ENCODE measurements at regions not wholly inside any gene's neighbourhood (a gene's known extent, or its start where the extent isn't known, plus 50 kb on each side); places are given as distances from the start of the nearest gene placed in this dataset.

- DNase-seq, result no peak
Measured at GRCh38 chr4:100130964-100131363, 59.3 kb downstream of the DDIT4L start.

- no peak for DNase-seq
Measured at GRCh38 chr4:100130491-100130890, 59.8 kb downstream of the DDIT4L start.

- no peak for DNase-seq
Measured at GRCh38 chr4:100129774-100130173, 60.5 kb downstream of the DDIT4L start.

GRCh38 chr4:100128338-100128737, 61.9 kb downstream of the DDIT4L start:
- no peak for DNase-seq

GRCh38 chr4:100124715-100125114, 65.6 kb downstream of the DDIT4L start:
- DNase-seq, result no peak

GRCh38 chr4:100118181-100118580, 72.1 kb downstream of the DDIT4L start:
- DNase-seq, result no peak

GRCh38 chr4:100117750-100118149, 72.5 kb downstream of the DDIT4L start:
- DNase-seq, result no peak

GRCh38 chr4:100114909-100115308, 75.4 kb downstream of the DDIT4L start:
- no peak for DNase-seq

GRCh38 chr4:100113732-100114131, 76.5 kb downstream of the DDIT4L start:
- no peak for DNase-seq

GRCh38 chr4:100113096-100113495, 77.2 kb downstream of the DDIT4L start:
- no peak for DNase-seq

- DNase-seq, result no peak
Measured at GRCh38 chr4:100109921-100110320, 80.3 kb downstream of the DDIT4L start.

GRCh38 chr4:100108869-100109268, 81.4 kb downstream of the DDIT4L start:
- no peak for DNase-seq

- DNase-seq, result peak; percentile 21
Measured at GRCh38 chr4:100106982-100107381, 83.3 kb downstream of the DDIT4L start.

GRCh38 chr4:100103671-100104070, 86.6 kb downstream of the DDIT4L start:
- DNase-seq, result no peak

- peak; percentile 14 for DNase-seq
Measured at GRCh38 chr4:100100985-100101384, 89.3 kb downstream of the DDIT4L start.

- DNase-seq, result no peak
Measured at GRCh38 chr4:100099746-100100145, 90.5 kb downstream of the DDIT4L start.

GRCh38 chr4:100098681-100099080, 91.6 kb downstream of the DDIT4L start:
- DNase-seq, result no peak

- DNase-seq, result no peak
Measured at GRCh38 chr4:100098011-100098545, 92.2 kb downstream of the DDIT4L start.

- peak; percentile 80 for DNase-seq
Measured at GRCh38 chr4:100095729-100096595, 94.3 kb downstream of the DDIT4L start.

- peak; percentile 95 for DNase-seq
Measured at GRCh38 chr4:100093091-100093866, 97.0 kb downstream of the DDIT4L start.

- no peak for DNase-seq
Measured at GRCh38 chr4:100087743-100088142, 102.5 kb downstream of the DDIT4L start.

GRCh38 chr4:100086766-100087431, 103.4 kb downstream of the DDIT4L start:
- no peak for DNase-seq

GRCh38 chr4:100084892-100085291, 105.4 kb downstream of the DDIT4L start:
- DNase-seq, result no peak

Measured in CD4-positive, alpha-beta T cell treated with Interleukin-4 for 4 hours (primary cell).